H9 (cell line): ENCODE measurements at regions not wholly inside any gene's neighbourhood (a gene's known extent, or its start where the extent isn't known, plus 50 kb on each side); places are given as distances from the start of the nearest gene placed in this dataset.

Experiments
- DNase-seq: peaks from one replicate; pipeline ENCODE4 v3.0.0-alpha.2; 2017
- H2AFZ ChIP-seq: one replicate; pipeline ENCODE4 v1.6.1; 2013; ENCODE audit warnings: mild to moderate bottlenecking, low read length, control low read depth, moderate library complexity
- H2AK5ac ChIP-seq: 2 replicates; pipeline ENCODE4 v1.6.1; 2013; ENCODE audit warnings: low read length, control low read depth, mixed read lengths; ENCODE audit not compliant: insufficient read length
- H2BK120ac ChIP-seq: one replicate; pipeline ENCODE4 v1.6.1; 2013; ENCODE audit warnings: low read depth, mild to moderate bottlenecking, low read length, control low read depth, inconsistent platforms; ENCODE audit not compliant: poor library complexity, severe bottlenecking
- H2BK12ac ChIP-seq: 2 replicates; pipeline ENCODE4 v1.6.1; 2013; ENCODE audit warnings: low read length, control low read depth, mixed read lengths, low read depth; ENCODE audit not compliant: insufficient read length
- H2BK15ac ChIP-seq: 2 replicates; pipeline ENCODE4 v1.6.1; 2013; ENCODE audit warnings: low read depth, low read length, control low read depth
- H2BK20ac ChIP-seq: one replicate; pipeline ENCODE4 v1.6.1; 2013; ENCODE audit warnings: low read depth, mild to moderate bottlenecking, low read length, control low read depth, inconsistent platforms; ENCODE audit not compliant: poor library complexity, severe bottlenecking
- H2BK5ac ChIP-seq: 2 replicates; pipeline ENCODE4 v1.6.1; 2013; ENCODE audit warnings: low read length, control low read depth, mixed read lengths; ENCODE audit not compliant: insufficient read length
- H3K14ac ChIP-seq: 2 replicates; pipeline ENCODE4 v1.6.1; 2013; ENCODE audit warnings: low read length, control low read depth; ENCODE audit not compliant: insufficient read depth
- H3K18ac ChIP-seq: 2 replicates; pipeline ENCODE4 v1.6.1; 2013; ENCODE audit warnings: low read depth, mild to moderate bottlenecking, mixed read lengths, low read length, control low read depth; ENCODE audit not compliant: insufficient read length
- H3K23ac ChIP-seq: 2 replicates; pipeline ENCODE4 v1.6.1; 2013; ENCODE audit warnings: low read length, control low read depth, mixed read lengths, low read depth; ENCODE audit not compliant: insufficient read length
- H3K23me2 ChIP-seq: 2 replicates; pipeline ENCODE4 v1.6.1; 2013; ENCODE audit warnings: low read depth, mild to moderate bottlenecking, mixed read lengths, low read length, control low read depth; ENCODE audit not compliant: insufficient read length, poor library complexity, severe bottlenecking
- H3K27ac ChIP-seq: 2 replicates; pipeline ENCODE4 v1.5.1; 2013; ENCODE audit warnings: low read length, control low read depth, mixed read lengths, low read depth; ENCODE audit not compliant: insufficient read length
- H3K27me3 ChIP-seq: 2 replicates; pipeline ENCODE4 v1.6.1; 2013; ENCODE audit warnings: low read length, control low read depth, inconsistent platforms; ENCODE audit not compliant: insufficient read depth
- H3K4ac ChIP-seq: 2 replicates; pipeline ENCODE4 v1.6.1; 2013; ENCODE audit warnings: low read depth, mild to moderate bottlenecking, control low read depth, inconsistent platforms, low read length, moderate library complexity
- H3K4me1 ChIP-seq: 2 replicates; pipeline ENCODE4 v1.6.1; 2013; ENCODE audit warnings: low read length, control low read depth, inconsistent platforms; ENCODE audit not compliant: insufficient read depth
- H3K4me2 ChIP-seq: 2 replicates; pipeline ENCODE4 v1.6.1; 2013; ENCODE audit warnings: low read length, control low read depth, mixed read lengths; ENCODE audit not compliant: insufficient read length, insufficient read depth
- H3K56ac ChIP-seq: 2 replicates; pipeline ENCODE4 v1.6.1; 2013; ENCODE audit warnings: low read depth, mild to moderate bottlenecking, mixed read lengths, low read length, control low read depth; ENCODE audit not compliant: insufficient read length
- H3K79me1 ChIP-seq: 2 replicates; pipeline ENCODE4 v1.6.1; 2013; ENCODE audit warnings: low read depth, mild to moderate bottlenecking, moderate library complexity, low read length, control low read depth, inconsistent platforms; ENCODE audit not compliant: insufficient read depth, poor library complexity, severe bottlenecking
- H3K79me2 ChIP-seq: 2 replicates; pipeline ENCODE4 v1.6.1; 2013; ENCODE audit warnings: low read length, control low read depth, inconsistent platforms; ENCODE audit not compliant: insufficient read depth
- H3K9ac ChIP-seq: 2 replicates; pipeline ENCODE4 v1.6.1; 2013; ENCODE audit warnings: low read length, control low read depth, mixed read lengths; ENCODE audit not compliant: insufficient read length; ENCODE audit errors: extremely low read depth
- H3K9me3 ChIP-seq: one replicate; pipeline ENCODE4 v1.6.1; 2013; ENCODE audit warnings: low read depth, low read length, inconsistent platforms; ENCODE audit not compliant: control insufficient read depth
- H3T11ph ChIP-seq: one replicate; pipeline ENCODE4 v1.6.1; 2013; ENCODE audit warnings: mild to moderate bottlenecking, low read length, control low read depth, inconsistent platforms
- H4K20me1 ChIP-seq: one replicate; pipeline ENCODE4 v1.6.1; 2013; ENCODE audit not compliant: control insufficient read depth, insufficient read length, insufficient read depth
- H4K5ac ChIP-seq: 2 replicates; pipeline ENCODE4 v1.6.1; 2013; ENCODE audit warnings: low read depth, mild to moderate bottlenecking, mixed read lengths, low read length, control low read depth; ENCODE audit not compliant: insufficient read length
- H4K8ac ChIP-seq: replicated peaks from 2 replicates; pipeline ENCODE4 v1.6.1; 2013; ENCODE audit warnings: low read length, control low read depth, mixed read lengths, low read depth; ENCODE audit not compliant: insufficient read length
- H4K91ac ChIP-seq: 2 replicates; pipeline ENCODE4 v1.6.1; 2013; ENCODE audit warnings: low read depth, mild to moderate bottlenecking, moderate library complexity, mixed read lengths, low read length, control low read depth; ENCODE audit not compliant: insufficient read length
- H3K27ac Mint-ChIP-seq, 3 experiments: 2 replicates in 2 of 3; 3 replicates in 1 of 3; pipeline ENCODE4 v1.8.0; 2020 to 2021; ENCODE audit warnings: mixed read lengths in 3 of 3, mild to moderate bottlenecking in 1 of 3, moderate library complexity in 1 of 3
- H3K27me3 Mint-ChIP-seq: 2 replicates; pipeline ENCODE4 v1.8.0; 2021; ENCODE audit warnings: low read depth, mild to moderate bottlenecking, moderate library complexity, mixed read lengths
- H3K36me3 Mint-ChIP-seq, 3 experiments: 2 replicates in 2 of 3; 3 replicates in 1 of 3; pipeline ENCODE4 v1.8.0; 2020 to 2021; ENCODE audit warnings: low read depth in 3 of 3, mixed read lengths in 3 of 3; ENCODE audit not compliant: insufficient read depth in 1 of 3
- H3K4me1 Mint-ChIP-seq, 2 experiments: 2 replicates each; pipeline ENCODE4 v1.8.0; 2020; ENCODE audit warnings: mixed read lengths in 2 of 2
- H3K4me3 Mint-ChIP-seq, 2 experiments: 2 replicates in 1 of 2; 3 replicates in 1 of 2; pipeline ENCODE4 v1.8.0; 2020 to 2021; ENCODE audit warnings: mild to moderate bottlenecking in 2 of 2, mixed read lengths in 2 of 2, moderate library complexity in 1 of 2
- H3K9me3 Mint-ChIP-seq, 2 experiments: 2 replicates in 1 of 2; 3 replicates in 1 of 2; pipeline ENCODE4 v1.8.0; 2020; ENCODE audit warnings: mild to moderate bottlenecking in 2 of 2, mixed read lengths in 2 of 2, moderate library complexity in 1 of 2
- WGBS: extraction: QIAGEN DNeasy Blood & Tissue Kit; methylation state at CpG from one replicate; pipeline ENCODE4 v1.1.7; 2013; ENCODE audit warnings: missing lambda C conversion rate, low lambda C conversion rate, mixed read lengths; ENCODE audit not compliant: insufficient read length; ENCODE audit errors: extremely low coverage; 5-methylcytosine and 5-hydroxymethylcytosine counted together
- TF ChIP-seq, protein P1 (sequence below): fragments of 200-600 bp; sonication (generic); conservative IDR thresholded peaks from 3 replicates; pipeline ENCODE4 v1.8.0; 2021; ENCODE audit warnings: antibody characterized with exemption, mild to moderate bottlenecking

- Histone ChIP-seq H3K79me2 (no peaks in the 10 kb centered on the region), H3K9ac (no peak overlapping the region), H2BK15ac (no peak overlapping the region), H3K18ac (no peak overlapping the region), H4K91ac (no peak overlapping the region), H3K79me1 (no peaks in the 10 kb centered on the region), H2BK20ac (no peak overlapping the region), H4K8ac (no peak overlapping the region), H3K4me2 (no peak overlapping the region), H3K23ac (no peak overlapping the region), H2AK5ac (no peak overlapping the region), H3K9me3 (no peaks in the 10 kb centered on the region), H3K23me2 (no peaks in the 10 kb centered on the region), H3K27me3 (no peaks in the 10 kb centered on the region), H3K56ac (no peak overlapping the region), H2BK5ac (no peak overlapping the region), H4K5ac (no peak overlapping the region), H2AFZ (no peak overlapping the region), H3K4me1 (no peaks in the 10 kb centered on the region), H2BK12ac (no peak overlapping the region), H3K4ac (no peak overlapping the region), H4K20me1 (no peaks in the 10 kb centered on the region), H2BK120ac (no peak overlapping the region), H3T11ph (no peak overlapping the region), H3K14ac (no peak overlapping the region), H3K27ac (no peak overlapping the region)
- Mint-ChIP-seq H3K4me1 (0 out of 4 replicates have a peak, but pooled peaks cover 0 to 3% of the 10 kb centered on the region in 2 experiments), H3K4me3 (no peak overlapping the region), H3K36me3 (no peaks in the 10 kb centered on the region), H3K27me3 (peaks cover 3% of the 10 kb centered on the region; the same call in 1 of the 2 replicates), H3K9me3 (no peaks in the 10 kb centered on the region), H3K27ac (no peak overlapping the region)
- TF ChIP-seq, protein P1, sequence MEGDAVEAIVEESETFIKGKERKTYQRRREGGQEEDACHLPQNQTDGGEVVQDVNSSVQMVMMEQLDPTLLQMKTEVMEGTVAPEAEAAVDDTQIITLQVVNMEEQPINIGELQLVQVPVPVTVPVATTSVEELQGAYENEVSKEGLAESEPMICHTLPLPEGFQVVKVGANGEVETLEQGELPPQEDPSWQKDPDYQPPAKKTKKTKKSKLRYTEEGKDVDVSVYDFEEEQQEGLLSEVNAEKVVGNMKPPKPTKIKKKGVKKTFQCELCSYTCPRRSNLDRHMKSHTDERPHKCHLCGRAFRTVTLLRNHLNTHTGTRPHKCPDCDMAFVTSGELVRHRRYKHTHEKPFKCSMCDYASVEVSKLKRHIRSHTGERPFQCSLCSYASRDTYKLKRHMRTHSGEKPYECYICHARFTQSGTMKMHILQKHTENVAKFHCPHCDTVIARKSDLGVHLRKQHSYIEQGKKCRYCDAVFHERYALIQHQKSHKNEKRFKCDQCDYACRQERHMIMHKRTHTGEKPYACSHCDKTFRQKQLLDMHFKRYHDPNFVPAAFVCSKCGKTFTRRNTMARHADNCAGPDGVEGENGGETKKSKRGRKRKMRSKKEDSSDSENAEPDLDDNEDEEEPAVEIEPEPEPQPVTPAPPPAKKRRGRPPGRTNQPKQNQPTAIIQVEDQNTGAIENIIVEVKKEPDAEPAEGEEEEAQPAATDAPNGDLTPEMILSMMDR: no peak
- no CpG with 5 or more reads among the region's 4 CpGs for WGBS
- DNase-seq: no peak
Measured at GRCh38 chr5:168002116-168002515, 289.3 kb upstream of the WWC1 start.
